ENCODE measurements at regions not wholly inside any gene's neighbourhood (a gene's known extent, or its start where the extent isn't known, plus 50 kb on each side); places are given as distances from the start of the nearest gene placed in this dataset.

GRCh38 chr20:51275181-51275580 is 252.3 kb upstream of the KCNG1 start:
- TF ChIP-seq MAFK (IDR thresholded peaks at IDR 0.05; ENCODE audit: partially characterized antibody) (no peak), CTCF (IDR thresholded peaks at IDR 0.05) (no peak), PHF8 (IDR thresholded peaks at IDR 0.05; ENCODE audit: borderline replicate concordance, low read depth) (no peak), SMC3 (IDR thresholded peaks at IDR 0.05) (no peak), HOXB5 (CRISPR knock-in tag; IDR thresholded peaks at IDR 0.05) (no peak), REST (IDR thresholded peaks at IDR 0.05) (no peak), POLR2A (IDR thresholded peaks at IDR 0.05; ENCODE audit: low read length) (no peak), PBX3 (IDR thresholded peaks at IDR 0.05) (no peak), JUNB (IDR thresholded peaks at IDR 0.05) (no peak), MAX (IDR thresholded peaks at IDR 0.05) (no peak), TP53 (CRISPR knock-in tag; IDR thresholded peaks at IDR 0.05) (no peak), CHD4 (IDR thresholded peaks at IDR 0.05; ENCODE audit: borderline replicate concordance) (no peak), CEBPB (IDR thresholded peaks at IDR 0.05) (no peak)
